ENCODE measurements at regions not wholly inside any gene's neighbourhood (a gene's known extent, or its start where the extent isn't known, plus 50 kb on each side); places are given as distances from the start of the nearest gene placed in this dataset.

DNA sequence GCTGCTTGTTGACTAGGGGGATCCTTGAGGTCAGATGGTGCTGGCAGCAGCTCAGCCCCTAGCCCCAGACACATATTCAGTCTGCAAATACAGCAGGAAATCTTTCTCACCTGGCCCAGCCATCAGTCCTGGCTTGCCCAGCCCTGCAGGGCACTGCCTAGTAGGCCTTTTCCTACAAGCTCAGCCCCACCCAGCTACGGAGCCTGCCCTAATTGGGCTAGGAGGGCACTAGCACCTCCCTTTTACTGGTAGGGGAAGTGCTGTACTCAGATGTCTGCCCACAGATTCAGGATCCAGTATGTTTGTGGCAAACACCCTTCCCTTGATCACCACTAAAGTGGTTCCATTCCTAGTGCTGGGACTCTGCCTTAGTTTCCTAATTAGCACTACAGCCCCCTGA is 257.1 kb upstream of the CADM1 start:
- Histone ChIP-seq H3K27ac (ENCODE audit: low read depth in 2 of 2, low read length in 2 of 2) (no peak overlapping the region), H3K9me3 (ENCODE audit: control insufficient read depth in 2 of 3, insufficient read depth in 1 of 3, low read length in 3 of 3) (no peaks in the 10 kb centered on the region), H3K27me3 (ENCODE audit: control insufficient read depth, insufficient read depth, low read length) (no peaks in the 10 kb centered on the region), H3K9ac (ENCODE audit: low read length in 3 of 3) (no peak overlapping the region), H3K4me1 (ENCODE audit: control insufficient read depth in 2 of 3, insufficient read depth in 2 of 3, low read depth in 1 of 3, low read length in 3 of 3) (peaks cover 0 to 3% (median 0%) of the 10 kb centered on the region in 3 donors), H3K4me3 (ENCODE audit: low read length in 3 of 3) (no peak overlapping the region), H3K36me3 (ENCODE audit: control insufficient read depth in 2 of 3, insufficient read depth in 3 of 3, low read length in 3 of 3) (no peaks in the 10 kb centered on the region)
- FAIRE-seq (no peak), DNase-seq (no peak)
- TF ChIP-seq, protein P1, sequence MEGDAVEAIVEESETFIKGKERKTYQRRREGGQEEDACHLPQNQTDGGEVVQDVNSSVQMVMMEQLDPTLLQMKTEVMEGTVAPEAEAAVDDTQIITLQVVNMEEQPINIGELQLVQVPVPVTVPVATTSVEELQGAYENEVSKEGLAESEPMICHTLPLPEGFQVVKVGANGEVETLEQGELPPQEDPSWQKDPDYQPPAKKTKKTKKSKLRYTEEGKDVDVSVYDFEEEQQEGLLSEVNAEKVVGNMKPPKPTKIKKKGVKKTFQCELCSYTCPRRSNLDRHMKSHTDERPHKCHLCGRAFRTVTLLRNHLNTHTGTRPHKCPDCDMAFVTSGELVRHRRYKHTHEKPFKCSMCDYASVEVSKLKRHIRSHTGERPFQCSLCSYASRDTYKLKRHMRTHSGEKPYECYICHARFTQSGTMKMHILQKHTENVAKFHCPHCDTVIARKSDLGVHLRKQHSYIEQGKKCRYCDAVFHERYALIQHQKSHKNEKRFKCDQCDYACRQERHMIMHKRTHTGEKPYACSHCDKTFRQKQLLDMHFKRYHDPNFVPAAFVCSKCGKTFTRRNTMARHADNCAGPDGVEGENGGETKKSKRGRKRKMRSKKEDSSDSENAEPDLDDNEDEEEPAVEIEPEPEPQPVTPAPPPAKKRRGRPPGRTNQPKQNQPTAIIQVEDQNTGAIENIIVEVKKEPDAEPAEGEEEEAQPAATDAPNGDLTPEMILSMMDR (IDR thresholded peaks at IDR 0.05; ENCODE audit: borderline replicate concordance, extremely low read depth, insufficient read depth) = no peak
- intact Hi-C loops (cut with DNase I) = no loop called here

DNA sequence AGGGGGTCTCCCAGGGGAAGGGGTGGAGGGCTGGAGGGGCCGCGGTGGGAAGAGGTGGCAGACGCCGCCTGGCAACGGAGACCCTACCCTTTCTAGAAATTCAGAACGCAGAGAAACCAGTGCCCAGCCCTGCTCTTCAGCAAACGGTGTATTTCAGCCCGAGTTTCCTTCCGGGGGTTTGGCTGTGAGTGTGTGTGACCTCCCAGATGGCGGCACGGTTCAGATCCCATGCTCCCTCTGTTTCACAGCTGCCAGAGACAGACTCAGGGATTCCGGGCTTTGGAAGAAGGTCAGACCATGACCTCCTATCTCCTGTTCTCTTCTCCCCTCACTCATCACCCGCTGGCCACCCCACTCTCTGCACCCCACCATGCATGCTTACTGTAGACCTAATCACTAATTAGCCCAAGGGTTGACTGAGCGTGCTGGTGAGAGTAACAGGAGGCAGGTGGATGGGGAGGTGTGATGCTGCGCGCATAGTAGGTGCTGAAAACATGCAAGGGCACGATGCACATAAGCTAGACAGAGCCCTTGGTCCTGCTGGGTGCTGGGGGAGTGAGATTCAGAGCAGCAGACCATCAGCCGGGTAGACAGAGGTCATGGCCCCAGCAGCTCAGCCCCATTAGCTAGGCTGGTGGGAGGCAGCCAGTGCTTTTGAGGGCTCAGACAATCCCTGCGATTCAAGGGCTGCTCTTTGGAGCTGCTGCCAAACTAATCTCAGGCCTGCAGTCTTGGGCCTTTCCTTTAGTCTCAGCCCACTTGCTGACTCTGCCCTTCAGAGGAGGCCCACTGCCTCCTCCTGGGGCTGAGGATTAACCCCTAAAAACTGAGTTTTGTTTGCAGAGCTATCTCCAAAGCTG is 256.5 kb upstream of the CADM1 start:
- H3K4me3 ChIP-seq (ENCODE audit: low read length in 3 of 3) = peak overlapping the region in 1 of 3 donors; percentile 55
- DNase-seq (peak in 4 of 5 donors; percentile 52 to 68 (median 66)), FAIRE-seq (no peak)
- intact Hi-C loops (cut with DNase I) = no loop called here
- H3K36me3 ChIP-seq (ENCODE audit: control insufficient read depth in 2 of 3, insufficient read depth in 3 of 3, low read length in 3 of 3) = no peaks in the 10 kb centered on the region
- H3K4me1 ChIP-seq (ENCODE audit: control insufficient read depth in 2 of 3, insufficient read depth in 2 of 3, low read depth in 1 of 3, low read length in 3 of 3) = peaks cover 0 to 3% (median 0%) of the 10 kb centered on the region in 3 donors
- TF ChIP-seq, protein P1 (IDR thresholded peaks at IDR 0.05; ENCODE audit: borderline replicate concordance, extremely low read depth, insufficient read depth) = no peak
- no peak overlapping the region for H3K27ac ChIP-seq (ENCODE audit: low read depth in 2 of 2, low read length in 2 of 2)
- no peaks in the 10 kb centered on the region for H3K27me3 ChIP-seq (ENCODE audit: control insufficient read depth, insufficient read depth, low read length)
- no peak overlapping the region for H3K9ac ChIP-seq (ENCODE audit: low read length in 3 of 3)
- H3K9me3 ChIP-seq (ENCODE audit: control insufficient read depth in 2 of 3, insufficient read depth in 1 of 3, low read length in 3 of 3) = no peaks in the 10 kb centered on the region

DNA sequence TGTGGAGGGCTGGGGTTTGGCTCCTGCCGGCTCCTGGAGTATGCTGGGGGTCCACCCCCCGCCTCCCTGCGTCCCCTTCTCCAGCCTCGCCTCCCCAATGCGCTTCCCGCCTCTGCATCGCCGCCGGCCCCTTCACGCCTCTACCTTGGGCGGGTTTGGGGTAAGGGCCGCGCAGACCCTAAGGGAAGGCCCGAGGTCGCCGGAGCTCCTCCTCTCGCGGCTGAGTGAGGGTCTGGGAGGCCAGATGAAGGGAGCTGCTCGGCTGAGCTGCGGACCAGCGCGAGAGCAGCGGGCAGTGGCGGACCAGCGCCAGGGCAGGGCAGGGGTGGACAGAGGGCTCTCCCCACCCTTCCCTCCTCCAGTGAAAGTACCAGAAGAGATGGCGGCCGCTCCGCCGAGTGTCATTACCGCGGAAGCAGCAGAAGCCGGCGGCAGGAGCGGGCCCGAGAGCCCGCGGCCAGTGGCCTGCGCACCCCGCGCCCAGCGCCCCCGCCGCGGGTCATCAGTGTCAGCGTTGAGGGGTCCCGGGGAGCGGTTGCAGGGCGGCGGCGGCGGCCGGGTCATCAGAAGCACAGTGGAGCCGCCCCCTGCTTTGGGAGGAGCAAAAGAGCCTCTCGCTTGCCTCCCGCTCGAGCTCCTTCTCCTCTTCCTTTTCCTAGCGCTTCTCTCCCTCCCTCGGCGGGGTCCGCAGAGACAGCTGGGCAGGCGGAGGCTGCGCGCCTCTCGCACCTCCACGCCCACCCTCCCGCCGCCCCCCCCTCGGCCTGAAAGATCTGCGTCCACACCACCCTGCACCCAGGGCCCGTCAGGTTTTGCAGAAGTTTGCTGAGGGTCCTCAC is 255.6 kb upstream of the CADM1 start:
- TF ChIP-seq, protein P1 (IDR thresholded peaks at IDR 0.05; ENCODE audit: borderline replicate concordance, extremely low read depth, insufficient read depth) = no peak
- FAIRE-seq (no peak), DNase-seq (peak; percentile 63 to 81 (median 67))
- Histone ChIP-seq H3K4me1 (ENCODE audit: control insufficient read depth in 2 of 3, insufficient read depth in 2 of 3, low read depth in 1 of 3, low read length in 3 of 3) (peaks cover 0 to 3% (median 0%) of the 10 kb centered on the region in 3 donors), H3K4me3 (ENCODE audit: low read length in 3 of 3) (peak overlapping the region; percentile 36 to 55 (median 47)), H3K27me3 (ENCODE audit: control insufficient read depth, insufficient read depth, low read length) (no peaks in the 10 kb centered on the region), H3K9ac (ENCODE audit: low read length in 3 of 3) (no peak overlapping the region), H3K27ac (ENCODE audit: low read depth in 2 of 2, low read length in 2 of 2) (no peak overlapping the region), H3K36me3 (ENCODE audit: control insufficient read depth in 2 of 3, insufficient read depth in 3 of 3, low read length in 3 of 3) (no peaks in the 10 kb centered on the region), H3K9me3 (ENCODE audit: control insufficient read depth in 2 of 3, insufficient read depth in 1 of 3, low read length in 3 of 3) (no peaks in the 10 kb centered on the region)
- intact Hi-C loops (cut with DNase I) = no loop called here
